Prostate gland (tissue), 2 donors: ENCODE measurements at regions not wholly inside any gene's neighbourhood (a gene's known extent, or its start where the extent isn't known, plus 50 kb on each side); places are given as distances from the start of the nearest gene placed in this dataset.

ENCODE experiments used
- DNase-seq: peaks from one replicate; pipeline ENCODE4 v3.0.0-alpha.2; 2019; ENCODE audit warnings: low spot score
- H3K27ac ChIP-seq, 2 donors: fragments of 200-600 bp; sonication (generic); 2 replicates each; pipeline ENCODE4 v1.5.1; 2017 to 2019
- H3K27me3 ChIP-seq: fragments of 200-600 bp; sonication (generic); replicated peaks from 2 replicates; pipeline ENCODE4 v1.5.1; 2019; ENCODE audit not compliant: insufficient read depth
- H3K36me3 ChIP-seq, 2 donors: fragments of 200-600 bp; sonication (generic); 1 replicate in 1 of 2; 2 replicates in 1 of 2; pipeline versions ENCODE4 v1.5.1 to v1.8.1; 2017 to 2019
- H3K4me1 ChIP-seq: fragments of 200-600 bp; sonication (generic); replicated peaks from 2 replicates; pipeline ENCODE4 v1.5.1; 2019
- H3K4me3 ChIP-seq, 2 donors: fragments of 200-600 bp; sonication (generic); 2 replicates each; pipeline ENCODE4 v1.5.1; 2017 to 2019
- H3K9me3 ChIP-seq: fragments of 200-600 bp; sonication (generic); 2 replicates; pipeline ENCODE4 v1.5.1; 2017
- CTCF ChIP-seq, 4 experiments: fragments of 200-600 bp in 2 of 4; fragments of 450-650 bp in 2 of 4; sonication (generic) in 2 of 4; IDR thresholded peaks; 1 replicate in 3 of 4; 2 replicates in 1 of 4; pipeline ENCODE4 v1.5.1; 2016 to 2019; ENCODE audit warnings: antibody characterized with exemption in 4 of 4, mild to moderate bottlenecking in 2 of 4, moderate library complexity in 2 of 4
- POLR2A ChIP-seq: fragments of 450-650 bp; IDR thresholded peaks from one replicate; pipeline ENCODE4 v1.6.1; 2016; ENCODE audit warnings: antibody characterized with exemption, mild to moderate bottlenecking
- POLR2AphosphoS5 ChIP-seq: sonication (generic); formaldehyde crosslinking; IDR thresholded peaks from one replicate; pipeline ENCODE4 v1.6.1; 2017; ENCODE audit warnings: antibody characterized with exemption
- WGBS: methylation state at CpG from one replicate; pipeline ENCODE4 v1.1.5; 2018; 5-methylcytosine and 5-hydroxymethylcytosine counted together
- intact Hi-C: fragments of 100-400 bp; cut with DNase I; formaldehyde crosslinking; loops from one replicate; pipeline ENCODE4 v1.14.2; 2022

GRCh38 chr5:158639881-158640592 lies 459.7 kb downstream of the EBF1 start:
- TF ChIP-seq POLR2A (no peak), CTCF (IDR thresholded peaks at IDR 0.05) (no peak), POLR2AphosphoS5 (no peak)
- H3K4me3 ChIP-seq, result no peak overlapping the region
- H3K4me1 ChIP-seq, result no peaks in the 10 kb centered on the region
- H3K27ac ChIP-seq, result no peak overlapping the region
- intact Hi-C loops, result no loop called here
- WGBS, result 81% methylated on average over 5 of the region's 5 CpGs
- no peaks in the 10 kb centered on the region for H3K27me3 ChIP-seq
- no peaks in the 10 kb centered on the region for H3K9me3 ChIP-seq
- DNase-seq, result no peak
- no peaks in the 10 kb centered on the region for H3K36me3 ChIP-seq

DNA sequence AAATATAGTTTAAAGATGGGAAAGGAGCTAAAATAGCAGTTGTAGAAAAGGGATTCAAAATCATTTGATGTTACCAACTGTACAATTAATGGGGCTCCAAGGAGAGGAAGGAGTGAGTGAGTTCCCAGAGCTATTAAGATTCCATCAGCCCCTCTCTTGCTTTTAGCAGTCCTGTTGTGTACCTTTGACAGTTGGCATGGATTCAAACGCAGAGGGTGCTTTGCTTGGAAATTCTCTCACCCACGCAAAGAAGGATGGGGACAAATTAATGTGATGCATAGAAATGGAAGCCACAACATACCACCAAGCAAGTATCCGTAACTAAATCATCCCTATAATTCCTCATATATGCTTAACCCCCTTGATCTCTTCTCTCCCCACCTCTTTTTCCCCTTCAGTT lies 461.3 kb downstream of the EBF1 start:
- no peak for TF ChIP-seq POLR2A
- TF ChIP-seq POLR2AphosphoS5, result no peak
- no peak for TF ChIP-seq CTCF (IDR thresholded peaks at IDR 0.05)
- 61% methylated on average over 3 of the region's 3 CpGs for WGBS
- H3K9me3 ChIP-seq, result no peaks in the 10 kb centered on the region
- DNase-seq, result no peak
- intact Hi-C loops, result no loop called here
- H3K36me3 ChIP-seq, result no peaks in the 10 kb centered on the region
- no peak overlapping the region for H3K27ac ChIP-seq
- no peaks in the 10 kb centered on the region for H3K27me3 ChIP-seq
- H3K4me1 ChIP-seq, result no peaks in the 10 kb centered on the region
- H3K4me3 ChIP-seq, result no peak overlapping the region

DNA sequence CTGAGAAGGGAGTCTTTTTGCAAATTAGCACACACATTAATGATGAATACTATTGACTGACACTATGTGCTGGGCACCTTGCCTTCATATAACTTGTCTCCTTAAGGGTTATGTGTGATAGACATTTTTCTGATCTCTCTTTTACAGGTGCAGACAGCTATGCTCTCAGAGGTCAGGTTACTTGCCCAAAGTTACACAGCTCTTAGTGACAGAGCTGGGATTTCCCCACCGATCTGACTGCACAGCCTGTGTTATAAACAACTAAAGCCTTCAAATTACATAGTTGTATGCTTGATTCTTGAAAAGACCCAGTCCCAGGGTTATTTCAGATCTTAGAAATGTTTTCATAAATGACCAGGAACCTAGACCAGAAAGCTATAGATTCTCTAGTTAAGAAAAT lies 462.7 kb downstream of the EBF1 start:
- Histone ChIP-seq H3K27ac (no peak overlapping the region), H3K27me3 (no peaks in the 10 kb centered on the region), H3K4me3 (no peak overlapping the region), H3K4me1 (no peaks in the 10 kb centered on the region), H3K36me3 (no peaks in the 10 kb centered on the region), H3K9me3 (no peaks in the 10 kb centered on the region)
- no peak for DNase-seq
- intact Hi-C loops, result no loop called here
- WGBS, result 0% methylated on average over 1 of the region's 1 CpG
- TF ChIP-seq POLR2AphosphoS5 (no peak), CTCF (IDR thresholded peaks at IDR 0.05) (no peak), POLR2A (no peak)

DNA sequence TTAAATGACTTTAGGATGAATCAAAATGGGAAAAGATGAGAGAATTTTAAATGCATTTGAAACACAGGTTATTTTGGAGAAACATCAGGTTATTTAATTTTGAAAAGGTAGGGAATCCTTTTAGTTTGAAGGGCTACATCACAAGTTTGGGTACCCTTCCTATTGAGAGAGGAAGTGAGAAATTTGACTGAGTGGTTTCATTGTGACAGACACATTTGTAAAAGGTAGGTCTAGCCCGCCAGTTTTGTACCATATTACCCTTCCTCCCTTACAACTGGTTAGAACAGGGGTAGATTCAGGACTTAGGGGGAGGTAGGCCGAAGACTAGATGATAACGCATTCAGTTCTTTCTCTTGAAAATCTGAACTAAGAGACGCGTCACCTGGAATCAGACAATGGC lies 464.2 kb downstream of the EBF1 start:
- Histone ChIP-seq H3K36me3 (no peaks in the 10 kb centered on the region), H3K27ac (no peak overlapping the region), H3K9me3 (no peaks in the 10 kb centered on the region), H3K4me3 (no peak overlapping the region), H3K4me1 (no peaks in the 10 kb centered on the region), H3K27me3 (no peaks in the 10 kb centered on the region)
- intact Hi-C loops, result no loop called here
- WGBS, result 94% methylated on average over 5 of the region's 5 CpGs
- no peak for DNase-seq
- TF ChIP-seq POLR2A (no peak), POLR2AphosphoS5 (no peak), CTCF (IDR thresholded peaks at IDR 0.05) (no peak)

GRCh38 chr5:158634714-158635113 lies 465.0 kb downstream of the EBF1 start:
- 48% methylated on average over 2 of the region's 2 CpGs for WGBS

More at GRCh38 chr5:158634714-158635113, 465.0 kb downstream of the EBF1 start:
- Histone ChIP-seq H3K27ac (no peak overlapping the region), H3K27me3 (no peaks in the 10 kb centered on the region), H3K4me3 (no peak overlapping the region), H3K36me3 (no peaks in the 10 kb centered on the region), H3K4me1 (no peaks in the 10 kb centered on the region), H3K9me3 (no peaks in the 10 kb centered on the region)
- DNase-seq, result no peak
- TF ChIP-seq POLR2A, result no peak
- no peak for TF ChIP-seq CTCF (IDR thresholded peaks at IDR 0.05)
- TF ChIP-seq POLR2AphosphoS5, result no peak
- intact Hi-C loops, result no loop called here
